Neural cell (in vitro differentiated cells): ENCODE measurements at regions not wholly inside any gene's neighbourhood (a gene's known extent, or its start where the extent isn't known, plus 50 kb on each side); places are given as distances from the start of the nearest gene placed in this dataset.

ENCODE experiments used
- H2AFZ ChIP-seq: fragments of 200-600, 300-800 bp; sonication (generic), shearing (Covaris generic); 2 replicates; pipeline ENCODE4 v1.6.0; 2014; ENCODE audit warnings: low read depth, mild to moderate bottlenecking, antibody characterized with exemption, low read length, moderate library complexity
- H3F3A ChIP-seq: fragments of 200-600 bp; shearing (Covaris generic); 2 replicates; pipeline ENCODE4 v1.6.1; 2016; ENCODE audit warnings: mild to moderate bottlenecking, moderate library complexity, mixed read lengths, antibody characterized with exemption, low read length; ENCODE audit not compliant: insufficient read depth, poor library complexity, severe bottlenecking
- H3K27ac ChIP-seq: fragments of 200-600, 300-800 bp; sonication (generic), shearing (Covaris generic); 2 replicates; pipeline ENCODE4 v1.5.1; 2014; ENCODE audit warnings: mild to moderate bottlenecking, low read length, moderate library complexity
- H3K27me3 ChIP-seq: fragments of 300-800, 200-600 bp; sonication (generic), shearing (Covaris generic); 2 replicates; pipeline ENCODE4 v1.6.0; 2014; ENCODE audit warnings: mild to moderate bottlenecking, low read depth, low read length, moderate library complexity; ENCODE audit not compliant: insufficient read depth
- H3K36me3 ChIP-seq: fragments of 300-800, 200-600 bp; sonication (generic), shearing (Covaris generic); 2 replicates; pipeline ENCODE4 v1.5.1; 2014; ENCODE audit warnings: mild to moderate bottlenecking, antibody characterized with exemption, low read length, moderate library complexity; ENCODE audit not compliant: insufficient read depth
- H3K4me2 ChIP-seq: fragments of 300-800, 200-600 bp; sonication (generic), shearing (Covaris generic); 2 replicates; pipeline ENCODE4 v1.6.0; 2014; ENCODE audit warnings: mild to moderate bottlenecking, low read length
- H3K4me3 ChIP-seq: fragments of 300-800, 200-600 bp; sonication (generic), shearing (Covaris generic); 2 replicates; pipeline ENCODE4 v1.5.1; 2014; ENCODE audit warnings: mild to moderate bottlenecking, low read length, moderate library complexity
- H3K79me2 ChIP-seq: fragments of 200-600 bp; shearing (Covaris generic); replicated peaks from 2 replicates; pipeline ENCODE4 v1.6.0; 2014; ENCODE audit warnings: mild to moderate bottlenecking, low read length, moderate library complexity; ENCODE audit not compliant: insufficient read depth
- H3K9ac ChIP-seq: fragments of 300-800, 200-600 bp; sonication (generic), shearing (Covaris generic); 2 replicates; pipeline ENCODE4 v1.6.1; 2016; ENCODE audit warnings: mild to moderate bottlenecking, low read length, mixed read lengths
- H3K9me2 ChIP-seq: fragments of 200-600 bp; shearing (Covaris generic); 2 replicates; pipeline ENCODE4 v1.6.1; 2016; ENCODE audit warnings: mild to moderate bottlenecking, low read length, mixed read lengths; ENCODE audit not compliant: insufficient read depth
- H3K9me3 ChIP-seq: fragments of 200-600, 300-800 bp; sonication (generic), shearing (Covaris generic); 2 replicates; pipeline ENCODE4 v1.6.1; 2016; ENCODE audit warnings: mild to moderate bottlenecking, mixed run types, low read length, moderate library complexity, mixed read lengths
- H4K20me1 ChIP-seq: fragments of 200-600 bp; shearing (Covaris generic); 2 replicates; pipeline ENCODE4 v1.6.1; 2016; ENCODE audit warnings: mild to moderate bottlenecking, mixed run types; ENCODE audit not compliant: insufficient read depth
- CTCF ChIP-seq: fragments of 450-650 bp; IDR thresholded peaks from 2 replicates; pipeline ENCODE4 v1.5.1; 2014; ENCODE audit warnings: antibody characterized with exemption, mild to moderate bottlenecking, moderate library complexity; ENCODE audit not compliant: poor library complexity, severe bottlenecking
- EP300 ChIP-seq: fragments of 450-650 bp; conservative IDR thresholded peaks from 2 replicates; pipeline ENCODE4 v1.6.1; 2014; ENCODE audit warnings: antibody characterized with exemption, mild to moderate bottlenecking, moderate library complexity; ENCODE audit not compliant: poor library complexity, severe bottlenecking
- EZH2 ChIP-seq: fragments of 200-600, 300-800 bp; shearing (Covaris generic), sonication (generic); IDR thresholded peaks from 2 replicates; pipeline ENCODE4 v1.6.1; 2014; ENCODE audit warnings: antibody characterized with exemption, low read length, borderline replicate concordance, mild to moderate bottlenecking; ENCODE audit not compliant: insufficient read depth, poor library complexity, severe bottlenecking
- MXI1 ChIP-seq: fragments of 450-650 bp; conservative IDR thresholded peaks from 2 replicates; pipeline ENCODE4 v1.6.1; 2014; ENCODE audit warnings: antibody characterized with exemption, mild to moderate bottlenecking; ENCODE audit not compliant: poor library complexity, severe bottlenecking
- POLR2AphosphoS5 ChIP-seq: IDR thresholded peaks from 2 replicates; pipeline ENCODE4 v1.6.1; 2012
- RAD21 ChIP-seq: fragments of 450-650 bp; conservative IDR thresholded peaks from 2 replicates; pipeline ENCODE4 v1.6.1; 2014; ENCODE audit warnings: antibody characterized with exemption, mild to moderate bottlenecking, moderate library complexity
- SMC3 ChIP-seq: fragments of 450-650 bp; conservative IDR thresholded peaks from 2 replicates; pipeline ENCODE4 v1.6.1; 2014; ENCODE audit warnings: antibody characterized with exemption, mild to moderate bottlenecking, moderate library complexity; ENCODE audit not compliant: poor library complexity
- TAF1 ChIP-seq: IDR thresholded peaks from 2 replicates; pipeline ENCODE4 v1.6.1; 2012; ENCODE audit warnings: low read depth
- TF ChIP-seq, protein P1 (sequence below): IDR thresholded peaks from 2 replicates; pipeline ENCODE4 v1.6.1; 2012; ENCODE audit warnings: borderline replicate concordance

- no peaks in the 10 kb centered on the region for H3K9me3 ChIP-seq
- TF ChIP-seq SMC3 (no peak), MXI1 (no peak), CTCF (no peak), EZH2 (no peak), POLR2AphosphoS5 (no peak), TAF1 (no peak), EP300 (no peak), RAD21 (no peak)
- TF ChIP-seq, protein P1, sequence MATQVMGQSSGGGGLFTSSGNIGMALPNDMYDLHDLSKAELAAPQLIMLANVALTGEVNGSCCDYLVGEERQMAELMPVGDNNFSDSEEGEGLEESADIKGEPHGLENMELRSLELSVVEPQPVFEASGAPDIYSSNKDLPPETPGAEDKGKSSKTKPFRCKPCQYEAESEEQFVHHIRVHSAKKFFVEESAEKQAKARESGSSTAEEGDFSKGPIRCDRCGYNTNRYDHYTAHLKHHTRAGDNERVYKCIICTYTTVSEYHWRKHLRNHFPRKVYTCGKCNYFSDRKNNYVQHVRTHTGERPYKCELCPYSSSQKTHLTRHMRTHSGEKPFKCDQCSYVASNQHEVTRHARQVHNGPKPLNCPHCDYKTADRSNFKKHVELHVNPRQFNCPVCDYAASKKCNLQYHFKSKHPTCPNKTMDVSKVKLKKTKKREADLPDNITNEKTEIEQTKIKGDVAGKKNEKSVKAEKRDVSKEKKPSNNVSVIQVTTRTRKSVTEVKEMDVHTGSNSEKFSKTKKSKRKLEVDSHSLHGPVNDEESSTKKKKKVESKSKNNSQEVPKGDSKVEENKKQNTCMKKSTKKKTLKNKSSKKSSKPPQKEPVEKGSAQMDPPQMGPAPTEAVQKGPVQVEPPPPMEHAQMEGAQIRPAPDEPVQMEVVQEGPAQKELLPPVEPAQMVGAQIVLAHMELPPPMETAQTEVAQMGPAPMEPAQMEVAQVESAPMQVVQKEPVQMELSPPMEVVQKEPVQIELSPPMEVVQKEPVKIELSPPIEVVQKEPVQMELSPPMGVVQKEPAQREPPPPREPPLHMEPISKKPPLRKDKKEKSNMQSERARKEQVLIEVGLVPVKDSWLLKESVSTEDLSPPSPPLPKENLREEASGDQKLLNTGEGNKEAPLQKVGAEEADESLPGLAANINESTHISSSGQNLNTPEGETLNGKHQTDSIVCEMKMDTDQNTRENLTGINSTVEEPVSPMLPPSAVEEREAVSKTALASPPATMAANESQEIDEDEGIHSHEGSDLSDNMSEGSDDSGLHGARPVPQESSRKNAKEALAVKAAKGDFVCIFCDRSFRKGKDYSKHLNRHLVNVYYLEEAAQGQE, result no peak
- H4K20me1 ChIP-seq, result no peaks in the 10 kb centered on the region
- no peaks in the 10 kb centered on the region for H3K9me2 ChIP-seq
- no peak overlapping the region for H3K4me2 ChIP-seq
- H3K27ac ChIP-seq, result no peak overlapping the region
- H3F3A ChIP-seq, result no peaks in the 10 kb centered on the region
- H3K4me3 ChIP-seq, result no peak overlapping the region
- no peaks in the 10 kb centered on the region for H3K36me3 ChIP-seq
- H3K9ac ChIP-seq, result no peak overlapping the region
- H3K79me2 ChIP-seq, result no peaks in the 10 kb centered on the region
- no peaks in the 10 kb centered on the region for H3K27me3 ChIP-seq
- H2AFZ ChIP-seq, result no peak overlapping the region
Observed at GRCh38 chr2:12663306-12664037, 53.3 kb upstream of the TRIB2 start.

DNA sequence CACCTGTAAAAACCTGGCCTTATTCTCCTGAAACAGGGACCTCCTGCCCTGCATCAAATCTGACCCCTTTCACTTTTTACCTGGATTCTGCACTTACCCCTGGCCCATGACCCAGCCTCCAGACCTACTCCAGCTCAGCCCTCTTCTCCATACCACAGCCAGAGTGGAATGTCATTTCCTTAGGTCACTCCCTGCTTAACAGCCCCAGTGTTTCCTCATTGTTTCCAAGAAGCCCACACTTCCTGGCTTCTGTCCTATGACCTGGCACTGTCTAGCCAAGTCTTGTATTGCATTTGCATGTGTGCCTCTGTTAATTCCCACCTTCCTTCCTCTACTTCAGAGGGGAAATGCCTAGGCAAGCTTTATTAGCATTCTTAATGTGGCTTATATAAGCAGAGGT is 51.4 kb upstream of the TRIB2 start:
- H3K4me3 ChIP-seq, result no peak overlapping the region
- H3K9me3 ChIP-seq, result no peaks in the 10 kb centered on the region
- H2AFZ ChIP-seq, result no peak overlapping the region
- H3K27ac ChIP-seq, result no peak overlapping the region
- TF ChIP-seq TAF1 (no peak), CTCF (no peak), RAD21 (no peak), POLR2AphosphoS5 (no peak), EZH2 (no peak), SMC3 (no peak), EP300 (no peak), MXI1 (no peak)
- TF ChIP-seq, protein P1, result no peak
- no peak overlapping the region for H3K4me2 ChIP-seq
- no peaks in the 10 kb centered on the region for H3K9me2 ChIP-seq
- H3K79me2 ChIP-seq, result no peaks in the 10 kb centered on the region
- H3F3A ChIP-seq, result no peaks in the 10 kb centered on the region
- no peaks in the 10 kb centered on the region for H4K20me1 ChIP-seq
- H3K27me3 ChIP-seq, result no peaks in the 10 kb centered on the region
- H3K9ac ChIP-seq, result no peak overlapping the region
- no peaks in the 10 kb centered on the region for H3K36me3 ChIP-seq
